HG02885 (cell line): ENCODE measurements at regions not wholly inside any gene's neighbourhood (a gene's known extent, or its start where the extent isn't known, plus 50 kb on each side); places are given as distances from the start of the nearest gene placed in this dataset.

Source experiments
- ATAC-seq: cut with Tn5 transposase; IDR thresholded peaks from one replicate; pipeline ENCODE4 v1.9.1; 2021; ENCODE audit warnings: mild to moderate bottlenecking; ENCODE audit not compliant: unreplicated experiment, poor library complexity

DNA sequence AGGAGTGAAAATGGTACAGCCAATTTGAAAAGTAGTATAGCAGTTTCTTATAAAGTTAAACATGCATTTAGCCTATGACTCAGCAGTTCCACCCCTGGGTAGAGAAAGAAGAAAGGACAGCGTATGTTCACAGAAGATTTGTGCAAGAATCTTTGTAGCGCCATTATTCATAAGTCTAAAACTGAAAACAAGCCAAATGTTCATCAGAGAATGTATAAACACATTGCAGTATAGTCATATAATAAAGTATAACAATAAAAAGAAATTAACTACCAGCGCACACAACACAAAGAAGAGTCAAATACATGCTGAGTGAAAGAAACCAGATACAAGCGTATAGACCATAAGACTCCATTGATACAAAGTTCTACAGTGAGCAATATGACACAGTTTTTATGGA lies 294.0 kb downstream of the SAMD5 start:
- no peak for ATAC-seq

DNA sequence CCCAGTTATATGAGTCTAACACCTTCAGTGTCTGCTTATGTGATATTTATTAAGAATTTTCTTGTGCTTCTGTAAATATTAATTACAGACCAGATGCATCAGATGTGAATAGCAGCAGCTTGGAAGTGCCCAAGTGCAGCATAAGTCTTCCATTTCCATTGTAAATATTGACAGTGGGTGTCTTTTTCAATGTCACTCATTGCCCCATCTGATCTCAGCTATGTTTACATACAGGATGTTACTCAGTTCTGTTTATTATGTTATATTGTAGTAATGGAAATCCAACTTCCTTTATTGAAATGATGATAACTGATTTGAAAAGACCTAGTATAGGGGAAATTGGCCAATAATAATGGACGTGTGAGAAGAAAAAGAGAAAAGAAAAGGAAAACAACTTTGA lies 296.7 kb downstream of the SAMD5 start:
- ATAC-seq, result no peak

DNA sequence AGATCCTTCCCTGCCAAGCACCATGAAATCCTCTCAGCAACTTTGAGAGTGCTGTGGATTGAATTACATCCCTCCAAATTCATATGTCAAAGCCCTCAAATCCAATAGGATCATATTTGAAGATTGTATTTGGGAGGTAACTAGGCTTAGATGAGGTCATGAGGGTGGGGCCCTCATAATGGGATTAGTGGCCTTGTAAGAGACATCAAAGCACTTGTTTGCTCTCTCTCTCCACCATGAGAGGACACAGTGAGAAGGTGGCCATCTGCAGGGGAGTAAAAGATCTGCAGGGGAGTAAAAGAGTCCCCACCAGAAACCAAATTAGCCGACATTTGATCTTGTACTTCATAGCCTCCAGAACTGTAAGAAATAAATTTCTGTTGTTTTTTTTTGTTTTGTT lies 298.2 kb downstream of the SAMD5 start:
- no peak for ATAC-seq

DNA sequence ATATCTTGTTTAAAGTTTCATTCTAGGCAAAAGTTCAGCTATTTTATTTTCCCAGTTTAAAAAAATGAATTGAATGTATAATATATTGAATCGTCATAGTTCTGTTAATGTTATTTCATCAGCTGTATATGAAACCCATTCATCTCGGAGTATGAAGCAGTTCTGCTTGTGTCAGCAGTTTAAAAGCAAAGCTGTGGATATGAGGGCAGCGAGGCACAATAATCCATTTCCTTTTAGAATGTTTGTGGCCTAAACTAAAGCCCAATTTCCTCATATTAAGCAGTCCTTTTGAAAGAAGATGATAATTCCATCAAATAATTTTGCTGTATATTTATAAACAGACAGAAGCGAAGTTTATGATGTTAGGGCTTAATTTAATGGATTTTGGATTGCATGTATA lies 300.1 kb downstream of the SAMD5 start:
- no peak for ATAC-seq

DNA sequence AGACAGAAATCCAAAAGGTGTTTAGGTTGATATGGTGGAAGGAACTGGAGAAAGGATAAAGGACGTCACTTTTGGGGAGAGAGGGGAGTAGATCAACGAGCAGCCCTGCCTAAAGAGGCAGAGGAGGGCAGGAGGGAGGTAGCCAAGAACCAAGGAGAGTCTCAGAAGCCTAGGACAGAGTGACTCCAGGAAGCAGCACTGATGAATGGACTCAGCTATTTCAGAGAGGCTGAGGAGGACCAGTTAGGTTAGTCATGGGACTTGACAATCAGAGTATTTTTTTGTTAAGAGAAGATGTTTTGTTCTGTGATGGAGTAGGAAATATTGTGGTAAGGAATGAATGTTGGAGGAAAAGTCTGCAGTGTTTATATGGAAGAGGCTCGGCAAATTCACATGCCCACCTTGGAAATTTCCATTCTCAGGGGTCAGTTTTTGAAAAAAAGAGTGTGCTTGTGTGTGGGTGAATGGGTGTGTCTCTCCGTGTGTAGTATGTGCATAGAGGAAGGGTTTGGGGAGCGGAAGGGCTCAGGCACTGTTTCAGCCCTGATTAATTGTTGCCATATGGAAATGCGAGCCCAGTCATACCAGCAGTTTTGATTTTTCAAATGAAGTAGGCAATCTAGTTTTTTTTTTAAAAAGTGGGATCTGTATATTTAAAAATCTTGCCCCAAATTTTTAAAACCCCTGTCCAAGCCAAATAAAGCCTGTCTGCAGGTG lies 303.6 kb downstream of the SAMD5 start:
- ATAC-seq, result no peak

DNA sequence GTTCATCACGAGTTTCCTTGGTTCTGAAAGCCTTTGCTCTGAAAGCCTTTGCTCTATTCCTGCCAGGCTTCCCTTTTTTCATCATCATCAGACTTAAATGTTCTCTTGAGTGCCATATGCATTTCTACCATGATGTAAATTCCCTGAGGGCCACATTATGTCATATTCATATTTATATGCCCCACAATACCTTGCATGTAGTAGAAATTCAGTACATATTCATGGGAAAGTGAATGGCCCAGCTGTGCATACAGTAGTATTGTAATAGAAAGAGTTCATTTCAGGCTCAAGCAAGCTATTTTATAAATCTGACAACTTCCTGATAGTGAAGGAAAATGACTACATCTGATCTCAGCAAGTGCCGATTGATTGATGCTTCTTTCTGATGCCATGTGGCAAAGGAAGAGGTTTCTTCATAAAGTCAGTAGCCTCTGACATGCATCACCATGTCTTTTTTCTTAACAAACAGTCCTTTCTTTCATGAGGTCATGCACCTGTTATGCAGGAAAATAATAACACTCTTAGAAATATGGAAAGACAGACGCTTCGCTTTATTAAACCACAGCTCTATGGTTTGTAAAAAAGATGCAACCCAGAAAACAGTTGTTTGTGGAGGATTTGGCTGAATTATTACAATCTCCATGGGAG lies 308.7 kb downstream of the SAMD5 start:
- ATAC-seq, result no peak

DNA sequence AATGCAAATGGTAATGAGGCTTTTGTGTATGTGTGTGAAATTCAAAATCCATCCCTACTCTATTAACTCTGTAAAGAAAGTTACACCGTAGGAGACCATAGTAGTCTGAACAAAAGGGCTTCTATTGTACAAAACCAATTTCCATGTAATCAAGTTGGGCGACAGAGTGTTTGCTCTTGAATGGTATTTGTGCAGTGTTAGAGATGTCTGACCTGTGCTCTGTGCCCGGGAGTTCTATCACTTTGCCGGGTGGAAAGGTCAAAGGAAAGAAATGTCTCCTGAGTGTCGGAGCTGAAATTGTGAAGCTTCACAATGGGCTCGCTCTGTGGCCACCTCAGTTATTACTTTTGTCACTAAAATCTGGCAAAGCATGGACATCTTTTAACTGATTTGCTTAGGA lies 312.0 kb downstream of the SAMD5 start:
- ATAC-seq, result no peak

DNA sequence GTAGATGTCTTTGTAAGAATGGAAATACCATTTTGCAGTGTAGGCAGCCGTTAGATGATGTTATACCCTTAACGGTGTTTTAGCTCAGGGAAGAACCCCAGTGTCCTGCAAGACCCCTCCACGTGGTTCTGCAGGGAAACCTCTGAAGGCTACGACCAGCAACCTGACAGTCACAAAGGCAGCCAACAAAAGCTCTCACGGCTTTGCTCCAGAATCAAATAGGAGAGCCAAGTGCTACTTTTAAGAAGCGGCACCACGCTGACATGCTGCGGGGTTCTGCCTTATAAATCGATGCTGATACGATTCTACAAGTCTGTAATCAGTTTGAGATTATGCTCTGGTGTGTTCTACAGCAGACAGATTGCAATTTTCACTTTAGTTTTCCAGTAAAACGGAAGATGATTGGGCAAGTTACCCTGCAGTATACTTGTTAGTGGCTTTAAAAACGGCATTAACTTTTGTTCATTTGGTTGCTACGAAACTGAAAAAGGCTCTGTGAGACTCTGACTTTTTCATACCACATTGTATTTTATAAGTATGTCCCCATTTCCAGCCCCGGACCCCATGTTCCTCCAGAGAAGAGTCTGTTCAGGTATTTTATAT lies 312.9 kb downstream of the SAMD5 start:
- no peak for ATAC-seq

DNA sequence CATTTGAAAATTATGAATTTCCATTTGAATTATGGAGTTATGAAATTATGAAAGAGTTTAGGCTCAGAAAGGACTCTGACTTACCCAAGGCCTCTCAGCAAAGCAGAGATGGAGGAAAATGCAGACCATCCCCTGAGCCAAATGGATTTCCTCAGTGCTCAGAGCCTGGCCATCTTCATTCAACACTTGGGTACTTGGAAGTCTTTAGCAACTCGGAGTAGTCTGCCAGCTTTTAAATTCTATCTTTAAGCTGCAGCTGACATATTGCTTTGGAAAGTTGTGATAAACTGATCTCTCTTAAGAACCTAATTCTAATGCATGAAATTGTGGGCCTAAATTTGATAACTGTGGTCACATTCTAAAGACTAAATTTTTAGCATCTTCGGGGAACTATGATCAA lies 315.4 kb downstream of the SAMD5 start:
- no peak for ATAC-seq

DNA sequence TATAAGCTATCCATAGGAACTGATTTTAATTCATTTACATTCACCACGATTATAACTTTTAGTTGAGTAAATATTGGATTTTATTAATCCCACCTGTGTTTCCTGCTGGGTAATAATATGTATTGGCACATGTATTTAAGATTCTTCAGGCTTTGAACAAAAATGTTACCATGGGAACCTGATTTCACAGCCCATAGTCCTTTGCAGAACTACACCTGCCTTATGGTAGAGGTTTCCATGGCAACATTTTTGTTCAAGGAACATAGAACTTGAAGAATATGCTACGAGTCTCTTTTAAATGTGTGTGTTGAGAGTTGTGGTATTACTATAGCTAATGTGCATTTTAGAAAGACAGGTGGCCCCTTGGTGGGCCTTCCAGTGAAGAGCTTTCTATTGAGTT lies 317.4 kb downstream of the SAMD5 start:
- no peak for ATAC-seq

DNA sequence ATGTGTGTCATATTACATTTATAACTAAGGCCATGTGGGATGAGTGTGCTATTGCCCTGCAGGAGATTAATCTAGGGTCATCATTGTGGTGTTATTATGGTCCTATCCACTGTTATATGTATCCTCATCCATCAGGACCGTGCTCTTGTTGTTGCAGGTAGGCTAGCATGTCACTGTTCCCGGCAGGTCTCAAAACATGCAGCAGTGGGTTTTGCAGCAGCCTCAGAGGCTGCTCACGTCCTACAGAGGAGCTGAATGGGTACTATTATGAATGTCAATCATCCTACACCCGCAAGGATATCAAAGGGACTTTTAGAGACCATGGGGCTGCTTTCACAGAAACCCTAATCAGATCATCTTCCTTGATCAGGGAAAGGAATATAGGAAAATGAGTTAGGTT lies 318.2 kb downstream of the SAMD5 start:
- no peak for ATAC-seq

DNA sequence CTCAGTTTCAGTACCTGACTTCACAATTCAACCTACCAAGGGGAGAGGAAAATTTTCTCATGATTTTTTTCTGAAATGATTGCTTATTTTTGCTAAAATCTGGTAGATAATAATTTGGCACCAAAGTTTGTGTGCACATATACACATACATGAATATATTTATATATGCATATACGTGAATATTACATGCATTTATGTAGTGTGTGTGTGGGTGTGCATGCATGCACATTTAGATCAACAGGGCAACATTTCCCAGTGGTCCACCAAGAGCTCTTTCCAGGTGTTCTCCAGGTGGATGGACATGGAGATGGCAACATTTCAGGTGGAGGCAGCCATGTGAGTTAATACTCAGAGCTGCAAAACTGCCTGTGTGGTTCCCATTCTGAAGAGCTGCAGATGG lies 320.9 kb downstream of the SAMD5 start:
- no peak for ATAC-seq

DNA sequence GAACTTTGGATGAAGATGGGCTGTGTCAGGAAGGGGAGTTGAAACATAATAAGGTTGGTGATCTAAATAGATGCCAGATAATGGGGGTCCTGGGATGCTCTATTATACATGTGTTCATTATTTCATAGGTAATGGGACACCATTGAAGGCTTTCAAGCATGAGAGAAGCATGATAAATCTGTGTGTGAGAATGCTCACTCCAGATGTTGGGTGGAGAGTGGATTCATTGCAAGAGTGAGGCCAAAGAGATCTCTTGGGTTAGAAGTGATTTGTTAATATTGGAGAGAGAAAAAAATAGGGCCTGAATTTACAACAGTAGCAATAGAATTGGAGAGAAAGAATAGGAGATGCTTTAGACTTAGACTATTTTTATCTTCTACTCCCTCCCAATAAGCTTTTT lies 321.3 kb downstream of the SAMD5 start:
- ATAC-seq, result no peak

DNA sequence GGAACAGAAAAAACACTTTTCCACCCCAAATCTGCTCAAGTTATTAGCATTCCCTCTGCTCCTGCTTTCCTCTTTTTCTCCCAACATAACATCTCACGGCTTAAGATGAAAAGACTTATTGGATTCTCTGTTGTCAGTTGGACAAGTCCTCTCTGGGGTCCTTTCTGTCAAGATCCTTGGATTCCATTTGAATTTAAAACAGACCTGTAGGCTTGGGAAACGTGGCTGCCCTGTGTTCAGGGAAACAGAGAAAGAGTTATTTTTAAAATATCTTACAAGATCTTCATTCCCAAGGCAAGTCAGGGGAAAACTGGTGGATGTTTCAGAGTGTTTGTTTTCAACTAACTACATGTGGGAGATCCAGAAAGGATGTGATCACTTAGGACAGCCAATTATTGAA lies 322.9 kb downstream of the SAMD5 start:
- ATAC-seq, result no peak

DNA sequence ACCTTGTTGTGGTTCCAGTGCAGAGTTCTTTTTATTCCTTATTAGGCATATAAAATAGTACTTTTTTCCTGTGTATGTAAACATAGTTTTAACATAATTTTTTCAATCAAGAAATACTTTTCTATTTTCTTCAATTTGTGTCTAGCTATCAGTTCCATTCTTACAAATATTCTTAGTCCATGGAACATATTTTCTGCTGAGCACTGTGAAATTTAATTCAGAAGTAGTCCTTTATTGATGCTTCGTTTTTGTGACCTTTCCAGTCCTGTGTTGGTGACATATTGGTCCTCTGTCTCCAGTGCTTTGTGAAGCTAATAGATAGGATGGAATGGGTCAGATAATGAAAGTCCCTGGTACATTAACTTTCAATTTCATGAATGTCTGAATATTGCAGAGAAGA lies 325.1 kb downstream of the SAMD5 start:
- ATAC-seq, result no peak

DNA sequence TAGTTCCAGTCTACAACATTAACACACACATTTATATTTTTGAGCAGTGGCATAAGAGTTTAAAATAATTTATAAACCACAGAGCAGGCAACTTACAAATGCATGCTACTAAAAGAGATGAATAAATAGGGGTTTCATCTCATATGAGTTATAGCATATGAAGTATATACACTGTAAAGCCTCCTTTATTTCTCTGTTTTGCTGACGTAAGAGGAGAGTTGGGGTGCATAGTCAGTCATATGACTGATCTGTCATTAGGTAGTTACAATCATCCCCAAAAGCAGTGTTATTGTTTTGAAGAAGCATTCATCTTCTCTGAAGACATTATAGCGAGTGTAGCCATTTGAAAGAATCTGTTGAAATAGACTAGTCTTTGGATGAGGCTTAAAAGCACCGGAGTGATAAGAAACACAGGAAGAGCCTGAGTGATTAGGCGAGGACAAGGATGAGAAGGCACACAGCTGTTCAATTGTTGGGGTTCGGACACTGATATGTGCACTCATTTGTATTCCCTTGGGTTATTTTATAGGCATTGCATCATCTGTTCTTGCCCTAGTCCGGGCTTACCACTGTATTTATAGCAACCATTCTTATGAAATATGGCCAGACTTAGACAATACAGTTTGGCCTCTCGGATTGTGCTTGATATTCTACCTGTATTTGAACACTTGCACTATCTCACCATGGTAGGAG lies 325.7 kb downstream of the SAMD5 start:
- no peak for ATAC-seq

DNA sequence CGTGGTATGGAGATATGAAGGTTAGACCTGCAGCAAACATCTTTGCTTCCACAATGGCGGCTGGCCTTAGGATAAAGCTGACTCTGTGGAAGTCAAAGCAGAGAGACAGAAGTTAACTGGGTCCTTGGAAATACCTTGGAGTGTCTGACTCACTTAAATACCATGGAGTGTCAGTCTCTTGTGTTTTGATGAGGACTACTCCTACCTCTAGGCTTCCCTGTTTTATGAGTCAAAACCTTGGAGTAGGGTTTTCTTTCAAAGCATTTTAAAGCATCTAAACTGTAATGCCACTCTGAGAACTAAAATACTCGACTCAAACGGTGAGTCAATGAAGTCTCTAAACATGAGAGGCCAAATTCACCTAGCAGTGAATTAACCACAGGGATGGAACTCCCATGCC lies 329.1 kb downstream of the SAMD5 start:
- ATAC-seq, result no peak

DNA sequence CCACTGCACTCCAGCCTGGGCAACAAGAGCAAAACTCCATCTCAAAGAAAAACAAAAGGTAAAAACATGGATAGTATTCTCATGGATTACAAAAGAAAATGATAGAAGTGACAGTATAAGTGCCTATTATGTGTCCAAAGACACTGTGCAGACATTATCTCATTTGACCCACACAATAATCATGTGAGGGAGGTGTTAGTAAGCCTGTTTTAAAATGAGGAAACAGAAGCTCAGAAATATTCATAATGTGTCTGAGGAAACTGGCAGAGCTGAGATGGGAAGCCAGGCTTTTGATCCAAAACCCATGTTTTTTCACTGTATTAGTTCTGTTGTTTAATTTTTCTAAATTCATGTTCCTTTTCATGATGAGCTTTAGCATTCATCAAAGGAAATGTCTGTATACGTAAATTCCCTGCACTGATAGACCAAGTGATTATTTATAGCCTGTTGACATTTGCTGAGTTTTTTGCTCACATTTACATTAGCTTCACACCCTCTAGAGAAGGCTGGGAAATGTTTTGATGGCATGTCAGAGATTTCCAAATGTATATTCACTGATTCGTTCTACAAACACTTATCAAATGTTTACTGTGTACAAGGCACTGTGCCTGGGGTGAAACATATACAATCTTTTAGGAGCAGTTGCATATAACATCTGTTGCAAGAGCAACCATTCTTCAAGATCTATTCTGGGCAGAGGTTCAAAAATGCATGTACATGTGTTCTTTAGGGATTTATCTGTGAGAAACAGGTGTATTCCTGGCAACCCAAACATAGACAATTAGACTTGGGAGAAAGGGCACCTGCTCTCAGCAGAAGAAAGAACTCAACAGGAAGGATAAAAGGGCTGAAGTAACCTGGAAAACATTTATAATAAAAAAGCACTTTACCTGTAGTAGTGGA lies 331.5 kb downstream of the SAMD5 start:
- ATAC-seq, result no peak

DNA sequence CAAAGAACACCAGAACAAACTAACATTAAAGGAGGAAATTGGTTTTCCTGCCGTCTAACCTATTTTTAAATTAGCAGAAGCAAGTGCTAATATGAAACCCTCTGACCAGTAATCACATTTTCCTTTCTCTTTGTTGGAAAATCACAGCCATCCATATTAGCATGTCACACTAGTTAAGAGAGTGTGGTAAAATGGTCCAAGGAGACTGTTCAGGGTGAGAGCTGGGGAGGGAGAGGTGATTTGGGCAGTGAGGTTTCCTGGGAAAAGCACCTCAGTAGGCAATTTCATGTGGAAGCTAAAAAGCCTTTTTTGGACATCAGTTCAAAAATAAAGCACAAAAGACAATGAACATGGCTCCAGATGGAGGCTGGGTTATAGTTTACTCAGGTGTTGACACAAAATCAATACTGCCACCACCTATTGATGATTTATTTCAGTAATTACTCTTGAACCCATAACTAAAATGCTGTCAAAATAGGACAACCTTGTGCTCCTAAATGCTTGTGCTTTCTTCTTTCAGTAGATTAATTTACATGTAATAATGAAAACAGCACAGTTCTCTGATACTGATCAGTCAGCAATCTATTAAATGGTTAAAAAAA lies 333.2 kb downstream of the SAMD5 start:
- no peak for ATAC-seq
